Vagina (tissue), 2 donors: ENCODE measurements at regions not wholly inside any gene's neighbourhood (a gene's known extent, or its start where the extent isn't known, plus 50 kb on each side); places are given as distances from the start of the nearest gene placed in this dataset.

Experiments
- DNase-seq, 2 donors: peaks; one replicate each; pipeline ENCODE4 v3.0.0-alpha.2; 2017; ENCODE audit errors: extremely low spot score in 2 of 2
- H3K27ac ChIP-seq: fragments of 200-600 bp; sonication (generic); one replicate; pipeline ENCODE4 v1.5.1; 2019
- H3K27me3 ChIP-seq: fragments of 200-600 bp; sonication (generic); one replicate; pipeline ENCODE4 v1.5.1; 2019
- H3K36me3 ChIP-seq, 2 donors: fragments of 200-600 bp; sonication (generic); one replicate each; pipeline ENCODE4 v1.5.1; 2017 to 2019
- H3K4me1 ChIP-seq: fragments of 200-600 bp; sonication (generic); one replicate; pipeline ENCODE4 v1.5.1; 2019
- H3K4me3 ChIP-seq, 2 donors: fragments of 200-600 bp; sonication (generic); 1 replicate in 1 of 2; 2 replicates in 1 of 2; pipeline ENCODE4 v1.5.1; 2016 to 2019
- H3K9me3 ChIP-seq: fragments of 200-600 bp; sonication (generic); one replicate; pipeline ENCODE4 v1.5.1; 2019
- CTCF ChIP-seq, 3 experiments: fragments of 450-650 bp in 2 of 3; fragments of 200-600 bp in 1 of 3; sonication (generic) in 1 of 3; IDR thresholded peaks; one replicate each; pipeline ENCODE4 v1.5.1; 2017 to 2019; ENCODE audit warnings: antibody characterized with exemption in 3 of 3, mild to moderate bottlenecking in 2 of 3, moderate library complexity in 2 of 3
- POLR2A ChIP-seq, 2 donors: fragments of 450-650 bp; IDR thresholded peaks; one replicate each; pipeline ENCODE4 v1.6.1; 2017; ENCODE audit warnings: antibody characterized with exemption in 2 of 2, mild to moderate bottlenecking in 2 of 2, moderate library complexity in 2 of 2
- POLR2AphosphoS5 ChIP-seq, 2 donors: sonication (generic); formaldehyde crosslinking; IDR thresholded peaks; one replicate each; pipeline ENCODE4 v1.9.0; 2017; ENCODE audit warnings: antibody characterized with exemption in 2 of 2, mild to moderate bottlenecking in 2 of 2, low read depth in 1 of 2; ENCODE audit not compliant: insufficient read depth in 1 of 2
- intact Hi-C: fragments of 100-400 bp; cut with DNase I; formaldehyde crosslinking; loops from one replicate; pipeline ENCODE4 v1.15.1; 2023

- Histone ChIP-seq H3K4me3 (no peak overlapping the region), H3K9me3 (no peaks in the 10 kb centered on the region), H3K36me3 (no peaks in the 10 kb centered on the region), H3K27ac (no peak overlapping the region), H3K27me3 (no peaks in the 10 kb centered on the region), H3K4me1 (no peaks in the 10 kb centered on the region)
- TF ChIP-seq CTCF (IDR thresholded peaks at IDR 0.05) (no peak), POLR2A (IDR thresholded peaks at IDR 0.05) (no peak), POLR2AphosphoS5 (IDR thresholded peaks at IDR 0.05; ENCODE audit: insufficient read depth in 1 of 2, low read depth in 1 of 2) (no peak)
- DNase-seq = no peak
- intact Hi-C loops = no loop called here
Observed at GRCh38 chr15:94700211-94700610, 468.9 kb downstream of the MCTP2 start.

DNA sequence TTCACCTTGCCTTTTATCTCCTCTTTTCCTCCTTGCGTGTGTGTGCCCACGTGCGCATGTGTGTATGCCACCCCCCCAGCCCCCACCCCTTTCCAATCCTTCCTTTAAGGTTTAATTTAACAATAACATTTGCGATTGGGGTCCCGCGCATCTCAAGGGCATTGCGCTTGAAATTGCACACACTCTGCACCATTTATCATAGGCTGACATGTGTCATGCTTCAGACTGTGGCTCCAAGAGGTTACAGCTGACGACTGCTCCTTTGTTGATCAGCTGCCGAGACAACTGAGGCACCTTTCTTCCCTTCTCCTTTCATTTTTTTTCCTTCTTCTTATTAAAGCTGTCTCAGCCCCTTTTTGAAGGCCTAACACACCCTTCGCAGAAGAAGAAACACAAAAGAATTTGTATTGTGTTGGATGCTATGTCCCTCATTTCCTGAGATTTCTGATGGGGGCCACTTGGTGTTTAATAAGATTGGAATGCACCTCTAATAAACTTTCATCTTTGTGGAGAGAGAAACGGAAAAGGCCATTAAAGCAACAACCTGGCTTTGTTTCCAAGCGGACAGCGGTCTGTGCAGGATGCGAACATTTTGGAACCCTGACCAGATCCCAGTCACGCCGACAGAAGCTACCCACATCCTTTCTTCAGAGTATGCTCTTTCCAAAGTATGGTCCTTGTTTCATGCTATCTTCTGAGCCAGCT lies 470.1 kb downstream of the MCTP2 start:
- H3K9me3 ChIP-seq = no peaks in the 10 kb centered on the region
- no peak overlapping the region for H3K27ac ChIP-seq
- no peak overlapping the region for H3K4me3 ChIP-seq
- no peaks in the 10 kb centered on the region for H3K36me3 ChIP-seq
- intact Hi-C loops = no loop called here
- no peaks in the 10 kb centered on the region for H3K27me3 ChIP-seq
- no peak for DNase-seq
- no peaks in the 10 kb centered on the region for H3K4me1 ChIP-seq
- TF ChIP-seq CTCF (IDR thresholded peaks at IDR 0.05) (no peak), POLR2AphosphoS5 (IDR thresholded peaks at IDR 0.05; ENCODE audit: insufficient read depth in 1 of 2, low read depth in 1 of 2) (no peak), POLR2A (IDR thresholded peaks at IDR 0.05) (no peak)

GRCh38 chr15:94703596-94703995 lies 472.2 kb downstream of the MCTP2 start:
- no peaks in the 10 kb centered on the region for H3K4me1 ChIP-seq
- H3K36me3 ChIP-seq = no peaks in the 10 kb centered on the region
- no peak for DNase-seq
- intact Hi-C loops = no loop called here
- no peaks in the 10 kb centered on the region for H3K27me3 ChIP-seq
- H3K27ac ChIP-seq = no peak overlapping the region
- no peaks in the 10 kb centered on the region for H3K9me3 ChIP-seq
- H3K4me3 ChIP-seq = no peak overlapping the region
- TF ChIP-seq POLR2AphosphoS5 (IDR thresholded peaks at IDR 0.05; ENCODE audit: insufficient read depth in 1 of 2, low read depth in 1 of 2) (no peak), CTCF (IDR thresholded peaks at IDR 0.05) (no peak), POLR2A (IDR thresholded peaks at IDR 0.05) (no peak)

DNA sequence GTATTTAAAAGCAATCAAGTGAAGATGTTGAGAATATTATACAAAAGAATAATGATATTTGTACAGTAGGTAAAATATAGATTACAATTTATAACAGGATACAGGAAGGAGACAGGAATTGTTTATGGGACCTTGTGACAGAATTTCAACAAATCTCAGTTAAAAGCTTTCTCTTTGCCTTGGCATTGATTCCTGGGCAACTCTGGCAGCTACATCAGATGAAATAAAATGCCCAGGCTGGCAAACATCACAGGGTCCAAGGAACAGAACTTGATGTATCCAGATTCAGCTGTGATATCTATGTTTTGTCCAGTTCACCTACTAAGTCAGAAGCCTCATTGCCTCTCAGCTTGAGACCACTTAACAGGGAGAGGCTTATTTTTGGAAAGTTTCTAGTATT lies 473.1 kb downstream of the MCTP2 start:
- no peak for DNase-seq
- H3K4me1 ChIP-seq = no peaks in the 10 kb centered on the region
- no peak overlapping the region for H3K27ac ChIP-seq
- TF ChIP-seq POLR2AphosphoS5 (IDR thresholded peaks at IDR 0.05; ENCODE audit: insufficient read depth in 1 of 2, low read depth in 1 of 2) = no peak
- no peak for TF ChIP-seq POLR2A (IDR thresholded peaks at IDR 0.05)
- no peak for TF ChIP-seq CTCF (IDR thresholded peaks at IDR 0.05)
- no peaks in the 10 kb centered on the region for H3K9me3 ChIP-seq
- H3K27me3 ChIP-seq = no peaks in the 10 kb centered on the region
- intact Hi-C loops = no loop called here
- no peaks in the 10 kb centered on the region for H3K36me3 ChIP-seq
- H3K4me3 ChIP-seq = no peak overlapping the region

GRCh38 chr15:94704946-94705345 lies 473.6 kb downstream of the MCTP2 start:
- intact Hi-C loops = no loop called here
- H3K4me1 ChIP-seq = no peaks in the 10 kb centered on the region
- H3K9me3 ChIP-seq = no peaks in the 10 kb centered on the region
- TF ChIP-seq POLR2A (IDR thresholded peaks at IDR 0.05) (no peak), CTCF (IDR thresholded peaks at IDR 0.05) (no peak), POLR2AphosphoS5 (IDR thresholded peaks at IDR 0.05; ENCODE audit: insufficient read depth in 1 of 2, low read depth in 1 of 2) (no peak)
- H3K36me3 ChIP-seq = no peaks in the 10 kb centered on the region
- no peak overlapping the region for H3K27ac ChIP-seq
- H3K4me3 ChIP-seq = no peak overlapping the region
- no peak for DNase-seq
- no peaks in the 10 kb centered on the region for H3K27me3 ChIP-seq
